ENCODE measurements at regions not wholly inside any gene's neighbourhood (a gene's known extent, or its start where the extent isn't known, plus 50 kb on each side); places are given as distances from the start of the nearest gene placed in this dataset.

GRCh38 chr2:239856620-239857285, 168.4 kb downstream of the NDUFA10 start:
- no peak overlapping the region for H3K4me3 ChIP-seq (ENCODE audit: low read depth, low read length)
- TF ChIP-seq CTCF (IDR thresholded peaks at IDR 0.05; ENCODE audit: low read depth, low read length) = no peak

GRCh38 chr2:239855863-239856587, 169.1 kb downstream of the NDUFA10 start:
- H3K4me3 ChIP-seq (ENCODE audit: low read depth, low read length) = no peak overlapping the region
- TF ChIP-seq CTCF (IDR thresholded peaks at IDR 0.05; ENCODE audit: low read depth, low read length) = no peak

- no peak for TF ChIP-seq CTCF (IDR thresholded peaks at IDR 0.05; ENCODE audit: low read depth, low read length)
- no peak overlapping the region for H3K4me3 ChIP-seq (ENCODE audit: low read depth, low read length)
These were observed 170.5 kb downstream of the NDUFA10 start for GRCh38 chr2:239854596-239854995.

GRCh38 chr2:239853706-239854327, 171.3 kb downstream of the NDUFA10 start:
- no peak for TF ChIP-seq CTCF (IDR thresholded peaks at IDR 0.05; ENCODE audit: low read depth, low read length)
- no peak overlapping the region for H3K4me3 ChIP-seq (ENCODE audit: low read depth, low read length)

- H3K4me3 ChIP-seq (ENCODE audit: low read depth, low read length) = no peak overlapping the region
- TF ChIP-seq CTCF (IDR thresholded peaks at IDR 0.05; ENCODE audit: low read depth, low read length) = no peak
These were observed 172.0 kb downstream of the NDUFA10 start for GRCh38 chr2:239853121-239853520.

GRCh38 chr2:239852272-239852671, 172.9 kb downstream of the NDUFA10 start:
- no peak for TF ChIP-seq CTCF (IDR thresholded peaks at IDR 0.05; ENCODE audit: low read depth, low read length)
- no peak overlapping the region for H3K4me3 ChIP-seq (ENCODE audit: low read depth, low read length)

All from WI38 (cell line).